Neural crest cell (in vitro differentiated cells): ENCODE measurements at regions not wholly inside any gene's neighbourhood (a gene's known extent, or its start where the extent isn't known, plus 50 kb on each side); places are given as distances from the start of the nearest gene placed in this dataset.
A peak's percentile ranks its signal among the peaks of the same experiment; 100 is the strongest.

Experiments used
- DNase-seq: peaks from one replicate; pipeline ENCODE4 v3.0.0; 2021; ENCODE audit warnings: low read depth, mixed read lengths, low spot score
- H3K27ac Mint-ChIP-seq: one replicate; pipeline ENCODE4 v1.8.0; 2021; ENCODE audit warnings: mild to moderate bottlenecking, mixed read lengths; ENCODE audit not compliant: unreplicated experiment
- H3K27me3 Mint-ChIP-seq: 2 replicates; pipeline ENCODE4 v1.8.0; 2021; ENCODE audit warnings: low read depth, mild to moderate bottlenecking, mixed read lengths
- H3K36me3 Mint-ChIP-seq: 2 replicates; pipeline ENCODE4 v1.8.0; 2021; ENCODE audit warnings: low read depth, mild to moderate bottlenecking, mixed read lengths
- H3K4me1 Mint-ChIP-seq: 2 replicates; pipeline ENCODE4 v1.8.0; 2021; ENCODE audit warnings: mixed read lengths
- H3K4me3 Mint-ChIP-seq: one replicate; pipeline ENCODE4 v1.8.0; 2021; ENCODE audit warnings: mild to moderate bottlenecking, mixed read lengths
- H3K9me3 Mint-ChIP-seq: 2 replicates; pipeline ENCODE4 v1.8.0; 2021; ENCODE audit warnings: mixed read lengths
- TF ChIP-seq, protein P1 (sequence below): fragments of 200-600 bp; sonication (generic); conservative IDR thresholded peaks from 2 replicates; pipeline ENCODE4 v1.5.0; 2021; ENCODE audit warnings: antibody characterized with exemption, mild to moderate bottlenecking

DNA sequence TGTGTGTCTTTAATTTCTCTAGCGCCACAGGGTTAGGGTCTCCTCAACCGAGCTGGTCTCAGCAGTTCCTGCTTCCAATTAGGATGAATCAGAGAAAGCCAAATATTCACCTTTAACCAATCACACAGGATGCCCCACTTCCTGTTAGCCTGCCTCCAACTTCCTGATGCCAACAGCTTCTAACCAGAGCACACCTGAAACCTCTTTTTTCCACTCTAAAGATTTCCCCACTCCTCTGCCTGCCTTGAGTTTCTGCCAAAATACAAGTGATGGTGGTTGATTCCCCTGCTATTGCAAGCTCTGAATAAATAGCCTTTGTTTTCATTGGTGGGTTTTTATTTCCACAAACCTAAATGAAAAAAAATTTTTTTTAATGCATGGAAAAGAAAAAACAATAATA lies 144.7 kb upstream of the UST start:
- no peaks in the 10 kb centered on the region for H3K36me3 Mint-ChIP-seq
- TF ChIP-seq, protein P1, sequence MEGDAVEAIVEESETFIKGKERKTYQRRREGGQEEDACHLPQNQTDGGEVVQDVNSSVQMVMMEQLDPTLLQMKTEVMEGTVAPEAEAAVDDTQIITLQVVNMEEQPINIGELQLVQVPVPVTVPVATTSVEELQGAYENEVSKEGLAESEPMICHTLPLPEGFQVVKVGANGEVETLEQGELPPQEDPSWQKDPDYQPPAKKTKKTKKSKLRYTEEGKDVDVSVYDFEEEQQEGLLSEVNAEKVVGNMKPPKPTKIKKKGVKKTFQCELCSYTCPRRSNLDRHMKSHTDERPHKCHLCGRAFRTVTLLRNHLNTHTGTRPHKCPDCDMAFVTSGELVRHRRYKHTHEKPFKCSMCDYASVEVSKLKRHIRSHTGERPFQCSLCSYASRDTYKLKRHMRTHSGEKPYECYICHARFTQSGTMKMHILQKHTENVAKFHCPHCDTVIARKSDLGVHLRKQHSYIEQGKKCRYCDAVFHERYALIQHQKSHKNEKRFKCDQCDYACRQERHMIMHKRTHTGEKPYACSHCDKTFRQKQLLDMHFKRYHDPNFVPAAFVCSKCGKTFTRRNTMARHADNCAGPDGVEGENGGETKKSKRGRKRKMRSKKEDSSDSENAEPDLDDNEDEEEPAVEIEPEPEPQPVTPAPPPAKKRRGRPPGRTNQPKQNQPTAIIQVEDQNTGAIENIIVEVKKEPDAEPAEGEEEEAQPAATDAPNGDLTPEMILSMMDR: no peak
- H3K9me3 Mint-ChIP-seq: peaks cover 12% of the 10 kb centered on the region
- DNase-seq: no peak
- no peak overlapping the region for H3K27ac Mint-ChIP-seq
- no peaks in the 10 kb centered on the region for H3K27me3 Mint-ChIP-seq
- peaks cover 8% of the 10 kb centered on the region for H3K4me1 Mint-ChIP-seq
- no peak overlapping the region for H3K4me3 Mint-ChIP-seq

DNA sequence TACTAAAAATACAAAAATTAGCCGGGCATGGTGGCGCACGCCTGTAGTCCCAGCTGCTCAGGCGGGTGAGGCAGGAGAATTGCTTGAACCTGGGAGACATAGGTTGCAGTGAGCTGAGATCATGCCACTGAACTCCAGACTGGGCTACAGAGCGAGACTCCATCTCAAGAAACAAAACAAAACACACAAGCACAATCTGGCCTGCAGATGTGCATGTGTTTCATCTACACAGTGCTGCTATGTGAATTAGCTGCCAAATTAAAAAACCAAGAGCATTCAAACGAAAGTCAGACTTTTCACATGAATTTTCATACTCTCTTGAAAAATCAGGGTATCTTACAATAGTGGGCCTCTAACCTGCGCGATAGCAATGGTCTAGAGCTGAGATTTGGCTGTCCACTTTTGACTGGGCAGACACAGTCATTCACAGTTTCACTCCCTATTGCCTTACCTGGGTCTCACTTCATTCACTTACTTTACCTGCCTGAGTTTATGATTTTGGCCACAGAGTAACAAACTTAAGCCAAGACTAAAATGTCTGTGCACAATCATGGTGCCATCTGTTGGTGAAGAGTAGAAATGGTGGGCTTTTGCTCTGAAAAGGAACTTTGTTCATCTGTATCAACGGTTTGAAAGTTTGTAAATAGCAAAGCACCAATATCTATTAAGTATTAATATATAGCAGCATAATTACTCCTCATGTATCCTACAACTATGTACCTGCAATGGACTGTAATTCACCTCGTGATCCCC lies 138.5 kb upstream of the UST start:
- H3K4me3 Mint-ChIP-seq: no peak overlapping the region
- H3K27ac Mint-ChIP-seq: no peak overlapping the region
- H3K9me3 Mint-ChIP-seq: peaks cover 7% of the 10 kb centered on the region
- DNase-seq: no peak
- no peaks in the 10 kb centered on the region for H3K27me3 Mint-ChIP-seq
- TF ChIP-seq, protein P1: peak; percentile 53
- H3K4me1 Mint-ChIP-seq: no peaks in the 10 kb centered on the region
- H3K36me3 Mint-ChIP-seq: no peaks in the 10 kb centered on the region

DNA sequence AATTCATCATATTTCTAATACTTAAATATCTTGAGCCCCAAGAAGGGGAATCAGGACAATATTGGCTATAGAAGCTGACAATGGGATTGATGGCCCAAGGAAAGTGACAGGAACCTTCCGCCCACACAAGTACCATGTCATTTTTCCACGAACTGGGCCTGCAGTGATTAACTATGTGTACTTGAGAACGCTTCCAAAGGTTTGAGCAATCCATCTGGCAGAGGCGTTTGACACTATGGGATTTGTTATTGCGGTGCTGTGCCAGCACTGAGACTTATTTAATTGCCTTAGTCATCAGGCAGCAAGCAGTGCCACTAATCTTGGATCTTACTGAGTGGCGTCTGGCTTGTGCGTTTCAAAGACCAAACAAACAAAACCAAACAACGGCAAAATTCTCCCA lies 135.6 kb upstream of the UST start:
- Mint-ChIP-seq H3K27ac (no peak overlapping the region), H3K27me3 (no peaks in the 10 kb centered on the region), H3K9me3 (no peaks in the 10 kb centered on the region), H3K36me3 (no peaks in the 10 kb centered on the region), H3K4me3 (no peak overlapping the region), H3K4me1 (no peaks in the 10 kb centered on the region)
- TF ChIP-seq, protein P1: no peak
- DNase-seq: no peak

DNA sequence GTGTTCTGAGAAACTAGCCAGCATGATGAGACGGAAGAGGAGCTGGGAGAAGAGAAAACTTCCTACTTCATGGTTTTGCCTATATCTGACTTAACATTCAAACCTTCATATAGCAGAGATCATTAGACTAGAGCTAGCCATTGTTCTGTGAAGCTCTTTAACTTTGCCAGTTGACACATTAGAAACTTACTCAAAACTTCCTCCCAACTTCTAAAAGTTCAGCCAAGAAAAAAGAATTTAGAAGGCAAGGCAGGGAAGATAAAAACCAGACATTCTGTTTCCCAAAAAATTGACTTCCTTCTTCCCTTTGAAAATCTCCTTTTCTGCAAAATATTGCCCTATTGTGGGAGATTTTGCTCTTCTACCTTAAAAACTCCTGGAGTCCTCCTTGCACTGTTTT lies 134.8 kb upstream of the UST start:
- Mint-ChIP-seq H3K4me1 (no peaks in the 10 kb centered on the region), H3K9me3 (no peaks in the 10 kb centered on the region), H3K4me3 (no peak overlapping the region), H3K27ac (no peak overlapping the region), H3K36me3 (no peaks in the 10 kb centered on the region), H3K27me3 (no peaks in the 10 kb centered on the region)
- no peak for DNase-seq
- TF ChIP-seq, protein P1: no peak

DNA sequence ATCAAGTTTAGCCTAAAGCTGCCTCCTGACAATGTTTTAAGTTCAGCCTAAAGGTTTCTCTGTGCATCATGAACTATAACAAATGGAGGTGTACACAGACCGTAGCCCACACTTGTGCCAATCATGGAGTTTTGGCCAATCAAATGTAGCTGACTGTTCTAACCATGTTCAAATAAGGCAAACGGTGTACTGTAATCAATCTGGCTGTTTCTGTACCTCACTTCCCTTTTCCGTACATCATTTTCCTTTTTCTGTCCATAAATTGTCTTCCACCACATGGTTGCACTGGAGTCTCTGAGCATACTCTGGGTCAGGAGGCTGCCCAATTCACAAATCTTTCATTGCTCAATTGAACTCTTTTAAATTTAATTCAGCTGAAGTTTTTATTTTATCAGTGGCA lies 132.2 kb upstream of the UST start:
- peaks cover 2% of the 10 kb centered on the region for H3K27me3 Mint-ChIP-seq

More for the DNA sequence above, 132.2 kb upstream of the UST start:
- H3K36me3 Mint-ChIP-seq: no peaks in the 10 kb centered on the region
- no peak overlapping the region for H3K27ac Mint-ChIP-seq
- TF ChIP-seq, protein P1: no peak
- no peak overlapping the region for H3K4me3 Mint-ChIP-seq
- H3K4me1 Mint-ChIP-seq: peaks cover 3% of the 10 kb centered on the region
- DNase-seq: no peak
- no peaks in the 10 kb centered on the region for H3K9me3 Mint-ChIP-seq
